ENCODE measurements at regions not wholly inside any gene's neighbourhood (a gene's known extent, or its start where the extent isn't known, plus 50 kb on each side); places are given as distances from the start of the nearest gene placed in this dataset.

- Histone ChIP-seq H3K4ac (replicated peaks; ENCODE audit: insufficient read length, low read depth, low read length) (no peak overlapping the region), H3K27me3 (replicated peaks in 1 of 4; ENCODE audit: control insufficient read depth in 3 of 4, extremely low read depth in 1 of 4, insufficient read depth in 3 of 4, low read length in 3 of 4) (no peaks in the 10 kb centered on the region), H3K36me3 (ENCODE audit: control insufficient read depth in 2 of 4, insufficient read depth in 4 of 4, low read length in 3 of 4) (no peaks in the 10 kb centered on the region), H3K23me2 (ENCODE audit: low read depth, low read length) (no peaks in the 10 kb centered on the region), H3K27ac (ENCODE audit: low read depth, low read length) (no peak overlapping the region), H3K9ac (replicated peaks in 1 of 4; ENCODE audit: extremely low read depth in 1 of 4, low read depth in 3 of 4, low read length in 3 of 4) (no peak overlapping the region), H3K56ac (replicated peaks; ENCODE audit: insufficient read length, low read depth, low read length) (no peak overlapping the region), H3K4me2 (ENCODE audit: insufficient read depth in 1 of 2, low read depth in 2 of 2, low read length in 2 of 2) (no peak overlapping the region), H2BK5ac (ENCODE audit: low read depth, low read length) (no peak overlapping the region), H3K9me3 (ENCODE audit: insufficient read depth in 2 of 2, low read depth in 1 of 2, low read length in 1 of 2) (no peaks in the 10 kb centered on the region), H3K79me2 (ENCODE audit: control insufficient read depth in 1 of 2, insufficient read depth in 2 of 2, low read length in 2 of 2) (no peaks in the 10 kb centered on the region), H2BK15ac (ENCODE audit: low read length) (no peak overlapping the region), H4K20me1 (replicated peaks in 1 of 2; ENCODE audit: control insufficient read depth in 1 of 2, insufficient read depth in 2 of 2, low read length in 2 of 2) (no peaks in the 10 kb centered on the region), H3K14ac (ENCODE audit: insufficient read length) (no peak overlapping the region), H3K18ac (ENCODE audit: extremely low read depth, low read length) (no peak overlapping the region), H2AFZ (ENCODE audit: low read length) (no peak overlapping the region), H2BK12ac (ENCODE audit: low read depth, low read length) (no peak overlapping the region), H3K79me1 (ENCODE audit: low read depth, low read length) (no peaks in the 10 kb centered on the region), H4K91ac (replicated peaks; ENCODE audit: insufficient read length, low read length) (no peak overlapping the region), H2AK5ac (ENCODE audit: low read depth, low read length) (no peak overlapping the region), H2BK120ac (replicated peaks; ENCODE audit: low read depth, low read length) (no peak overlapping the region), H3K4me3 (ENCODE audit: extremely low read depth in 1 of 4, insufficient read depth in 2 of 4, low read depth in 3 of 4, low read length in 4 of 4) (no peak overlapping the region), H2BK20ac (ENCODE audit: low read length) (no peak overlapping the region), H3K23ac (ENCODE audit: insufficient read length) (no peak overlapping the region), H4K8ac (ENCODE audit: extremely low read depth, insufficient read depth, low read length) (no peak overlapping the region), H3K4me1 (replicated peaks in 1 of 4; ENCODE audit: control insufficient read depth in 3 of 4, insufficient read depth in 4 of 4, low read length in 3 of 4) (no peaks in the 10 kb centered on the region), H4K5ac (ENCODE audit: insufficient read length, low read depth, low read length) (no peak overlapping the region)
- CTCF ChIA-PET (ENCODE audit: partially characterized antibody) = no interaction called here
- 100% methylated on average over 1 of the region's 1 CpG; no CpG with 5 or more reads in 1 of the 2 experiments for WGBS, 2 experiments (ENCODE audit: extremely low coverage in 1 of 2, insufficient coverage in 1 of 2, insufficient read length in 1 of 2, insufficient replicate concordance in 2 of 2, low coverage in 1 of 2, low lambda C conversion rate in 2 of 2, missing lambda C conversion rate in 1 of 2)
- FAIRE-seq = no peak
- POLR2A ChIA-PET (ENCODE audit: partially characterized antibody) = no interaction called here
- DNase-seq (ENCODE audit: low read depth in 1 of 2, low spot score in 2 of 2) = no peak
- no peak for TF ChIP-seq YY1 (IDR thresholded peaks at IDR 0.05; ENCODE audit: low read depth, low read length)
Measured at GRCh38 chr15:95182091-95182490, 950.7 kb downstream of the MCTP2 start.

Data from H1 (cell line).